GM23338 (cell line): ENCODE measurements at regions not wholly inside any gene's neighbourhood (a gene's known extent, or its start where the extent isn't known, plus 50 kb on each side); places are given as distances from the start of the nearest gene placed in this dataset.

ENCODE experiments used
- ATAC-seq: fragments of 200-7000 bp; cut with Tn5 transposase; 3 replicates; pipeline ENCODE4 v1.9.1; 2020
- DNase-seq: peaks from one replicate; pipeline ENCODE4 v3.0.0-alpha.2; 2015; ENCODE audit warnings: low spot score
- H2AFZ ChIP-seq: fragments of 200-600 bp; sonication (generic); 2 replicates; pipeline ENCODE4 v1.8.0; 2016; ENCODE audit warnings: antibody characterized with exemption, mild to moderate bottlenecking, moderate library complexity
- H3F3A ChIP-seq: fragments of 200-600 bp; sonication (generic); replicated peaks from 2 replicates; pipeline ENCODE4 v1.8.0; 2017; ENCODE audit warnings: antibody characterized with exemption, mixed run types, low read depth
- H3K27ac ChIP-seq: fragments of 200-600 bp; sonication (generic); 2 replicates; pipeline ENCODE4 v1.6.1; 2016; ENCODE audit warnings: low read depth
- H3K27me3 ChIP-seq: fragments of 200-600 bp; sonication (generic); 2 replicates; pipeline ENCODE4 v1.8.0; 2016; ENCODE audit warnings: mild to moderate bottlenecking, mixed run types, moderate library complexity; ENCODE audit not compliant: insufficient read depth
- H3K36me3 ChIP-seq: fragments of 200-600 bp; sonication (generic); 2 replicates; pipeline ENCODE4 v1.8.0; 2016; ENCODE audit warnings: mild to moderate bottlenecking; ENCODE audit not compliant: insufficient read depth
- H3K4me1 ChIP-seq: fragments of 200-600 bp; sonication (generic); 2 replicates; pipeline ENCODE4 v1.8.0; 2016; ENCODE audit warnings: mild to moderate bottlenecking, moderate library complexity; ENCODE audit not compliant: insufficient read depth
- H3K4me2 ChIP-seq: fragments of 200-600 bp; sonication (generic); 2 replicates; pipeline ENCODE4 v1.7.1; 2017; ENCODE audit warnings: mixed run types
- H3K4me3 ChIP-seq: fragments of 200-600 bp; sonication (generic); 2 replicates; pipeline ENCODE4 v1.6.1; 2016; ENCODE audit warnings: mixed run types
- H3K79me2 ChIP-seq: fragments of 200-600 bp; sonication (generic); replicated peaks from 2 replicates; pipeline ENCODE4 v1.8.0; 2017; ENCODE audit warnings: mild to moderate bottlenecking; ENCODE audit not compliant: insufficient read depth
- H3K9me2 ChIP-seq: fragments of 200-600 bp; sonication (generic); 2 replicates; pipeline ENCODE4 v1.8.0; 2017; ENCODE audit not compliant: insufficient read depth
- H4K20me1 ChIP-seq: fragments of 200-600 bp; sonication (generic); replicated peaks from 2 replicates; pipeline ENCODE4 v1.8.0; 2017; ENCODE audit warnings: mild to moderate bottlenecking; ENCODE audit not compliant: insufficient read depth
- H3K27ac Mint-ChIP-seq: 2 replicates; pipeline ENCODE4 v1.8.0; 2020; ENCODE audit warnings: inconsistent platforms, mild to moderate bottlenecking, moderate library complexity, mixed read lengths
- H3K27me3 Mint-ChIP-seq: 3 replicates; pipeline ENCODE4 v1.8.0; 2022; ENCODE audit warnings: low read depth, mild to moderate bottlenecking, moderate library complexity, mixed read lengths, inconsistent platforms; ENCODE audit not compliant: insufficient read depth, poor library complexity
- H3K36me3 Mint-ChIP-seq: 3 replicates; pipeline ENCODE4 v1.8.0; 2021; ENCODE audit warnings: low read depth, mild to moderate bottlenecking, inconsistent platforms, moderate library complexity, mixed read lengths
- H3K4me1 Mint-ChIP-seq: 3 replicates; pipeline ENCODE4 v1.8.0; 2020; ENCODE audit warnings: mild to moderate bottlenecking, inconsistent platforms, mixed read lengths
- H3K4me3 Mint-ChIP-seq: 3 replicates; pipeline ENCODE4 v1.8.0; 2021; ENCODE audit warnings: moderate library complexity, mild to moderate bottlenecking, inconsistent platforms, mixed read lengths
- H3K9me3 Mint-ChIP-seq: 3 replicates; pipeline ENCODE4 v1.8.0; 2020; ENCODE audit warnings: moderate library complexity, mild to moderate bottlenecking, inconsistent platforms, mixed read lengths
- CREB1 ChIP-seq: fragments of 250-450 bp; sonication (Bioruptor Pico); IDR thresholded peaks from 2 replicates; pipeline ENCODE4 v1.5.0; 2020; ENCODE audit warnings: low read depth, mild to moderate bottlenecking, moderate library complexity
- CTCF ChIP-seq, 2 experiments: fragments of 200-600 bp in 1 of 2; sonication (generic) in 1 of 2; conservative IDR thresholded peaks; 2 replicates each; pipeline versions ENCODE4 v1.5.1 to v1.6.1; 2016 to 2017; ENCODE audit warnings: antibody characterized with exemption in 2 of 2, low read depth in 2 of 2, mild to moderate bottlenecking in 2 of 2, moderate library complexity in 1 of 2
- EZH2 ChIP-seq: fragments of 200-600 bp; sonication (generic); IDR thresholded peaks from one replicate; pipeline ENCODE4 v1.8.0; 2017; ENCODE audit warnings: antibody characterized with exemption, mild to moderate bottlenecking, low read depth; ENCODE audit not compliant: unreplicated experiment
- EZH2phosphoT487 ChIP-seq: fragments of 200-600 bp; sonication (generic); IDR thresholded peaks from one replicate; pipeline ENCODE4 v1.8.1; 2018; ENCODE audit warnings: antibody characterized with exemption; ENCODE audit not compliant: unreplicated experiment
- REST ChIP-seq: IDR thresholded peaks from one replicate; pipeline ENCODE4 v1.6.1; 2018; ENCODE audit warnings: antibody characterized with exemption; ENCODE audit not compliant: unreplicated experiment
- STAT1 ChIP-seq: IDR thresholded peaks from one replicate; pipeline ENCODE4 v1.6.1; 2016; ENCODE audit warnings: antibody characterized with exemption; ENCODE audit not compliant: unreplicated experiment

GRCh38 chr2:83842421-83842820, 616.7 kb downstream of the SUCLG1 start:
- Histone ChIP-seq H4K20me1 (no peaks in the 10 kb centered on the region), H3K36me3 (no peaks in the 10 kb centered on the region), H3K27ac (no peak overlapping the region), H3F3A (no peaks in the 10 kb centered on the region), H3K4me1 (no peaks in the 10 kb centered on the region), H3K9me2 (no peaks in the 10 kb centered on the region), H3K27me3 (no peaks in the 10 kb centered on the region), H3K4me2 (no peak overlapping the region), H3K79me2 (no peaks in the 10 kb centered on the region), H3K4me3 (no peak overlapping the region), H2AFZ (no peak overlapping the region)
- TF ChIP-seq EZH2 (no peak), STAT1 (no peak)
- no peak for DNase-seq
- ATAC-seq, result no peak
- no peaks in the 10 kb centered on the region for H3K9me3 Mint-ChIP-seq
- no peaks in the 10 kb centered on the region for H3K36me3 Mint-ChIP-seq
- H3K27me3 Mint-ChIP-seq, result no peaks in the 10 kb centered on the region
- no peak overlapping the region for H3K4me3 Mint-ChIP-seq
- no peaks in the 10 kb centered on the region; the same call in 2 of the 3 replicates for H3K4me1 Mint-ChIP-seq
- H3K27ac Mint-ChIP-seq, result no peak overlapping the region

- Histone ChIP-seq H2AFZ (peak overlapping the region; percentile 83), H3K4me2 (no peak overlapping the region), H3K27me3 (no peaks in the 10 kb centered on the region), H3K4me3 (no peak overlapping the region), H3K36me3 (no peaks in the 10 kb centered on the region), H3K9me2 (0 out of 2 replicates have a peak, but pooled peaks cover 9% of the 10 kb centered on the region), H3K27ac (no peak overlapping the region), H3K79me2 (no peaks in the 10 kb centered on the region), H3K4me1 (no peaks in the 10 kb centered on the region), H4K20me1 (no peaks in the 10 kb centered on the region), H3F3A (no peaks in the 10 kb centered on the region)
- Mint-ChIP-seq H3K36me3 (no peaks in the 10 kb centered on the region), H3K4me3 (no peak overlapping the region), H3K27ac (no peak overlapping the region), H3K27me3 (no peaks in the 10 kb centered on the region), H3K9me3 (no peaks in the 10 kb centered on the region), H3K4me1 (no peaks in the 10 kb centered on the region; the same call in 2 of the 3 replicates)
- no peak for ATAC-seq
- TF ChIP-seq CTCF (conservative IDR thresholded peaks at IDR 0.05; ENCODE audit: low read depth in 2 of 2) (no peak), CREB1 (CRISPR knock-in tag) (no peak), EZH2phosphoT487 (no peak), REST (no peak)
- no peak for DNase-seq
Observed at GRCh38 chr2:83837823-83838222, 621.3 kb downstream of the SUCLG1 start.
